ENCODE measurements at regions not wholly inside any gene's neighbourhood (a gene's known extent, or its start where the extent isn't known, plus 50 kb on each side); places are given as distances from the start of the nearest gene placed in this dataset.

- no peak for TF ChIP-seq YY1 (IDR thresholded peaks at IDR 0.05; ENCODE audit: insufficient read depth, insufficient read length)
- TF ChIP-seq ZNF274 (IDR thresholded peaks at IDR 0.05; ENCODE audit: low read depth, low read length), result no peak
Observed at GRCh38 chr13:64997438-64997837, 2232.7 kb downstream of the PCDH9 start.
